AML-193 (cell line): ENCODE measurements at regions not wholly inside any gene's neighbourhood (a gene's known extent, or its start where the extent isn't known, plus 50 kb on each side); places are given as distances from the start of the nearest gene placed in this dataset.

ENCODE experiments used
- DNase-seq, 2 experiments: peaks; one replicate each; lab custom pipeline; 2025; lab: John Stamatoyannopoulos, UW

DNA sequence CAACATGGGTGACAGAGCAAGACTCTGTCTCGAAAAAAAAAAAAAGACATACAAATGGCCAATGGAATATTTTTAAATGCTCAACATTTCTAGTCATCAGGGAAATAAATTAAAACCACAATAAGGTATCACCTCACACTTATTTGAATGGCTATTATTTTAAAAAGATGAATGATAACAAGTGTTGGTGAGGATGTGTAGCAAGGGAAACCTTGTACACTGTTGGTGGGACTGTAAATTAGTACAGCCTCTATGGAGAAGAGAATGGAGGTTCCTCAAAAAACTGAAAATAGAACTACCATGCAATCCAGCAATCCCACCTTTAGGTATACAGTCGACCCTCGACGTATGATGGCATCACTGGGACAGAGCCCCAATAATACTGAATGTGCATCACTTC, 65.4 kb upstream of the DIP2C start:
- DNase-seq = no peak

DNA sequence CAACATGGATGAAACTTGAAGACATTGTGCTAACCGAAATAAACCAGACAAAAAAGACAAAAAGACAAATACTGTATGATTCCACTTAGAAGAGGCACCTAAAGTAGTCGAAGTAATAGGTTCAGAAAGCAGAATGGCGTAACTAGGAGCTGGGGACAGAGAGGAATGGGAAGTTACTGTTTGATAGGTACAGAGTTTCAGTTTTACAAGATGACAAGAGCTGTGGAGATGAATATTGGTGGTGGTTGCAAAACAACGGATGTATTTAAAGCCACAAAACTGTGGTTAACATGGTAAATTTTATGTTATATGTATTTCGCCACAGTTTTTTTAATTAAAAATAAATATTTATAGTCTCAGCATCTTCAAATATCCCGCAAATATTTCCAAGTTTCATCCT, 64.1 kb upstream of the DIP2C start:
- DNase-seq = peak; percentile 34 to 46

DNA sequence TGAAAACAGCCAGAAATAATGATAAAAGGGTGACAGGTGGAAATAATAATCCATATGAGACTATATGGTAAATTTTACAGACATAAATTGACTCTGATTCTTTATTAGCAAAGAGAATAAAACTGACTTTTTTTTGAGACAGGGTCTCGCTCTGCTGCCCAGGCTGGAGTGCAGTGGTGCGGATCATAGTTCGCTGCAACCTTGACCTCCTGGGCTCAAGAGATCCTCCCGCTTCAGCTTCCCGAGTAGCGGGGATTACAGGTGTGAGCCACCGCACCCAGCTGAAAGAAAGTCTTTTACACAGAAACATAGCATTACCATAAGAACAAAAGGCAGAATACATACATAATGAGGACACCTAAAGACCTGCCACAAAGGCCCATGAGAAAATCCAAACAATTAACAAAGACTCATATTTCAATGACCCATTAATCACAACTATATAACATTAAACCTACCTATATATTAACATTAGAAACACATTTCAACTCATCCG, 51.5 kb upstream of the DIP2C start:
- DNase-seq = no peak

DNA sequence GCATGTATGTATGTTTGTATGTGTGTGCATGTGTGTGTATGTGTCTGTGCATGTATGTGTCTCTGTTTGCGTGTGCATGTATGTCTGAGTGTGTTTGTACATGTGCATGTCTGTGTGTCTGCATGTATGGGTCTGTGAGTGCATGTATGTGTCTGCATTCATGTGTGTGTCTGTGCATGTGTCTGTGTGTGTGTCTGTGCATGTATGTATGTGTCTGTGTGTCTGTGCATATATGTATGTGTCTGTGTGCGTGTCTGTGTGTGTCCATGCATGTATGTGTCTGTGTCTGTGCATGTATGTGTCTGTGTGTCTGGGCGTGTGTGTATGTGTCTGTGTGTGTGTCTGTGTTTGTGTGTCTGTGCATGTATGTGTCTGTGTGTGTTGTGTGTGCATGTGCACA, 49.9 kb upstream of the DIP2C start:
- no peak for DNase-seq
